PFSK-1 (cell line): ENCODE measurements at regions not wholly inside any gene's neighbourhood (a gene's known extent, or its start where the extent isn't known, plus 50 kb on each side); places are given as distances from the start of the nearest gene placed in this dataset.

Experiments
- REST ChIP-seq, 2 experiments: IDR thresholded peaks; 2 replicates each; pipeline versions ENCODE4 v1.6.1 to v1.8.0; 2011 to 2012; ENCODE audit warnings: low read depth in 2 of 2, low read length in 2 of 2, control low read depth in 1 of 2, inconsistent platforms in 1 of 2, mild to moderate bottlenecking in 1 of 2, moderate library complexity in 1 of 2; ENCODE audit not compliant: insufficient read depth in 1 of 2
- SIN3A ChIP-seq: IDR thresholded peaks from 2 replicates; pipeline ENCODE4 v1.6.1; 2012; ENCODE audit warnings: mild to moderate bottlenecking, low read length, moderate library complexity, borderline replicate concordance; ENCODE audit not compliant: insufficient read depth

GRCh38 chr13:105773863-105774538, 761.5 kb downstream of the EFNB2 start:
- TF ChIP-seq SIN3A = 0 out of 2 replicates have a peak, but pooled peaks have one; percentile 25
- no peak for TF ChIP-seq REST (IDR thresholded peaks at IDR 0.05; ENCODE audit: insufficient read depth in 1 of 2, low read depth in 2 of 2, low read length in 2 of 2)
